ENCODE measurements at regions not wholly inside any gene's neighbourhood (a gene's known extent, or its start where the extent isn't known, plus 50 kb on each side); places are given as distances from the start of the nearest gene placed in this dataset.

- no peak for TF ChIP-seq REST (IDR thresholded peaks at IDR 0.05; ENCODE audit: borderline replicate concordance)
- TF ChIP-seq CTCF (IDR thresholded peaks at IDR 0.05; ENCODE audit: poor library complexity, severe bottlenecking): no peak
- no peak for TF ChIP-seq SMC3 (conservative IDR thresholded peaks at IDR 0.05; ENCODE audit: poor library complexity)
- TF ChIP-seq EZH2 (IDR thresholded peaks at IDR 0.05; ENCODE audit: borderline replicate concordance, insufficient read depth, low read length, poor library complexity, severe bottlenecking): no peak
- TF ChIP-seq EP300 (conservative IDR thresholded peaks at IDR 0.05; ENCODE audit: poor library complexity, severe bottlenecking): no peak
- TF ChIP-seq TAF1 (IDR thresholded peaks at IDR 0.05; ENCODE audit: low read depth): no peak
- TF ChIP-seq RAD21 (conservative IDR thresholded peaks at IDR 0.05): no peak
- TF ChIP-seq MXI1 (conservative IDR thresholded peaks at IDR 0.05; ENCODE audit: poor library complexity, severe bottlenecking): no peak
Observed at GRCh38 chr22:25348391-25348790, 129.0 kb downstream of the CRYBB2 start.
